PC-3 (cell line): ENCODE measurements at regions not wholly inside any gene's neighbourhood (a gene's known extent, or its start where the extent isn't known, plus 50 kb on each side); places are given as distances from the start of the nearest gene placed in this dataset.

Experiments
- EZH2 ChIP-seq: fragments of 300-600 bp; sonication (generic); IDR thresholded peaks from one replicate; pipeline ENCODE4 v1.6.1; 2017; ENCODE audit warnings: antibody characterized with exemption, mild to moderate bottlenecking, low read length; ENCODE audit not compliant: unreplicated experiment
- EZH2phosphoT487 ChIP-seq: fragments of 300-600 bp; sonication (generic); IDR thresholded peaks from 2 replicates; pipeline ENCODE4 v1.6.1; 2018; ENCODE audit warnings: mild to moderate bottlenecking, antibody characterized with exemption, low read length, borderline replicate concordance
- TF ChIP-seq, protein P1 (sequence below): fragments of 300-600 bp; sonication (generic); conservative IDR thresholded peaks from 2 replicates; pipeline ENCODE4 v1.5.1; 2017; ENCODE audit warnings: antibody characterized with exemption, low read depth, mild to moderate bottlenecking, low read length

DNA sequence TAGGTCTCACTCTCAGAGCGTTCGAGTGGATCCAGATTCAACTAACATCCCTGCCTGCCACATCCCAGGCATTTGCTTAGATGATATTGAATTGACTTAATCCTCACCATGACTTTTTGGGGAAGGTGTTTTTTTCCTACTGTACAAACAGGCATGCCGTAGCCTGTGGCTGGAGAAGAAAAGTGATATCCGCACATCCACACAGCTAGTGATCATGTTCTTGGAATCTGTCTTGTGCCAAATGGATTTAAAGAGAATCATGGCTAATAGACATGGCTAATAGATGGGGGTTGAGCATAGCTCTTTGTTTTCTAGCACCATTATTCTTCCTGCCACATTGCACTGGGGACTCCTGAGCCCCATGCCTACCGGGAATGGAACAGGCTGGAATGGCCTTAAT lies 82.1 kb upstream of the THY1 start:
- TF ChIP-seq, protein P1, sequence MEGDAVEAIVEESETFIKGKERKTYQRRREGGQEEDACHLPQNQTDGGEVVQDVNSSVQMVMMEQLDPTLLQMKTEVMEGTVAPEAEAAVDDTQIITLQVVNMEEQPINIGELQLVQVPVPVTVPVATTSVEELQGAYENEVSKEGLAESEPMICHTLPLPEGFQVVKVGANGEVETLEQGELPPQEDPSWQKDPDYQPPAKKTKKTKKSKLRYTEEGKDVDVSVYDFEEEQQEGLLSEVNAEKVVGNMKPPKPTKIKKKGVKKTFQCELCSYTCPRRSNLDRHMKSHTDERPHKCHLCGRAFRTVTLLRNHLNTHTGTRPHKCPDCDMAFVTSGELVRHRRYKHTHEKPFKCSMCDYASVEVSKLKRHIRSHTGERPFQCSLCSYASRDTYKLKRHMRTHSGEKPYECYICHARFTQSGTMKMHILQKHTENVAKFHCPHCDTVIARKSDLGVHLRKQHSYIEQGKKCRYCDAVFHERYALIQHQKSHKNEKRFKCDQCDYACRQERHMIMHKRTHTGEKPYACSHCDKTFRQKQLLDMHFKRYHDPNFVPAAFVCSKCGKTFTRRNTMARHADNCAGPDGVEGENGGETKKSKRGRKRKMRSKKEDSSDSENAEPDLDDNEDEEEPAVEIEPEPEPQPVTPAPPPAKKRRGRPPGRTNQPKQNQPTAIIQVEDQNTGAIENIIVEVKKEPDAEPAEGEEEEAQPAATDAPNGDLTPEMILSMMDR = no peak
- TF ChIP-seq EZH2 (no peak), EZH2phosphoT487 (no peak)
